ENCODE measurements at regions not wholly inside any gene's neighbourhood (a gene's known extent, or its start where the extent isn't known, plus 50 kb on each side); places are given as distances from the start of the nearest gene placed in this dataset.

GRCh38 chr6:106874481-106874880 is 100.0 kb downstream of the CD24 start:
- Histone ChIP-seq H3K4me3 (replicated peaks in 1 of 4; ENCODE audit: control extremely low read depth in 1 of 4, insufficient read depth in 1 of 4, low read depth in 3 of 4, low read length in 4 of 4) (no peak overlapping the region), H3K4me2 (ENCODE audit: extremely low read depth, insufficient read depth, low read length) (no peak overlapping the region), H3K27ac (ENCODE audit: insufficient read depth, low read length) (no peak overlapping the region), H4K20me1 (ENCODE audit: control insufficient read depth, extremely low read depth, insufficient read depth, low read length) (no peaks in the 10 kb centered on the region), H3K4me1 (ENCODE audit: control insufficient read depth, extremely low read depth, insufficient read depth, low read length) (no peaks in the 10 kb centered on the region), H3K9me3 (ENCODE audit: control insufficient read depth, insufficient read depth, low read depth, low read length) (no peaks in the 10 kb centered on the region), H3K79me2 (ENCODE audit: control insufficient read depth, insufficient read depth, low read length) (no peaks in the 10 kb centered on the region), H3K9ac (ENCODE audit: insufficient read depth, low read length) (no peak overlapping the region), H3K36me3 (ENCODE audit: control insufficient read depth, insufficient read depth, low read length) (no peaks in the 10 kb centered on the region), H2AFZ (ENCODE audit: low read length) (no peak overlapping the region), H3K27me3 (ENCODE audit: control insufficient read depth, insufficient read depth, low read length) (no peaks in the 10 kb centered on the region)
- TF ChIP-seq EZH2 (IDR thresholded peaks at IDR 0.05; ENCODE audit: low read length, missing control alignments) (no peak), CTCF (conservative IDR thresholded peaks at IDR 0.05 in 1 of 2, IDR thresholded peaks at IDR 0.05 in 1 of 2; ENCODE audit: low read depth in 1 of 2, low read length in 2 of 2) (no peak)
- no peak for DNase-seq (ENCODE audit: low read depth in 2 of 2)

GRCh38 chr6:106872049-106872448 is 102.5 kb downstream of the CD24 start:
- H3K9me3 ChIP-seq (ENCODE audit: control insufficient read depth, insufficient read depth, low read depth, low read length), result no peaks in the 10 kb centered on the region
- no peak overlapping the region for H3K9ac ChIP-seq (ENCODE audit: insufficient read depth, low read length)
- no peak overlapping the region for H2AFZ ChIP-seq (ENCODE audit: low read length)
- no peak overlapping the region for H3K4me3 ChIP-seq (replicated peaks in 1 of 4; ENCODE audit: control extremely low read depth in 1 of 4, insufficient read depth in 1 of 4, low read depth in 3 of 4, low read length in 4 of 4)
- no peaks in the 10 kb centered on the region for H3K79me2 ChIP-seq (ENCODE audit: control insufficient read depth, insufficient read depth, low read length)
- H4K20me1 ChIP-seq (ENCODE audit: control insufficient read depth, extremely low read depth, insufficient read depth, low read length), result no peaks in the 10 kb centered on the region
- TF ChIP-seq CTCF (conservative IDR thresholded peaks at IDR 0.05 in 1 of 2, IDR thresholded peaks at IDR 0.05 in 1 of 2; ENCODE audit: low read depth in 1 of 2, low read length in 2 of 2) (no peak), EZH2 (IDR thresholded peaks at IDR 0.05; ENCODE audit: low read length, missing control alignments) (no peak)
- H3K4me2 ChIP-seq (ENCODE audit: extremely low read depth, insufficient read depth, low read length), result no peak overlapping the region
- peak in 1 of 2 donors; percentile 20 for DNase-seq (ENCODE audit: low read depth in 2 of 2)
- no peaks in the 10 kb centered on the region for H3K4me1 ChIP-seq (ENCODE audit: control insufficient read depth, extremely low read depth, insufficient read depth, low read length)
- no peaks in the 10 kb centered on the region for H3K27me3 ChIP-seq (ENCODE audit: control insufficient read depth, insufficient read depth, low read length)
- H3K36me3 ChIP-seq (ENCODE audit: control insufficient read depth, insufficient read depth, low read length), result no peaks in the 10 kb centered on the region
- H3K27ac ChIP-seq (ENCODE audit: insufficient read depth, low read length), result no peak overlapping the region

- H3K4me2 ChIP-seq (ENCODE audit: extremely low read depth, insufficient read depth, low read length), result no peak overlapping the region
- H3K4me3 ChIP-seq (replicated peaks in 1 of 4; ENCODE audit: control extremely low read depth in 1 of 4, insufficient read depth in 1 of 4, low read depth in 3 of 4, low read length in 4 of 4), result no peak overlapping the region
- TF ChIP-seq CTCF (conservative IDR thresholded peaks at IDR 0.05 in 1 of 2, IDR thresholded peaks at IDR 0.05 in 1 of 2; ENCODE audit: low read depth in 1 of 2, low read length in 2 of 2) (no peak), EZH2 (IDR thresholded peaks at IDR 0.05; ENCODE audit: low read length, missing control alignments) (no peak)
- H3K9ac ChIP-seq (ENCODE audit: insufficient read depth, low read length), result no peak overlapping the region
- no peaks in the 10 kb centered on the region for H4K20me1 ChIP-seq (ENCODE audit: control insufficient read depth, extremely low read depth, insufficient read depth, low read length)
- no peaks in the 10 kb centered on the region for H3K36me3 ChIP-seq (ENCODE audit: control insufficient read depth, insufficient read depth, low read length)
- H2AFZ ChIP-seq (ENCODE audit: low read length), result no peak overlapping the region
- H3K9me3 ChIP-seq (ENCODE audit: control insufficient read depth, insufficient read depth, low read depth, low read length), result no peaks in the 10 kb centered on the region
- no peaks in the 10 kb centered on the region for H3K4me1 ChIP-seq (ENCODE audit: control insufficient read depth, extremely low read depth, insufficient read depth, low read length)
- no peak overlapping the region for H3K27ac ChIP-seq (ENCODE audit: insufficient read depth, low read length)
- peak in 1 of 2 donors; percentile 65 for DNase-seq (ENCODE audit: low read depth in 2 of 2)
- H3K79me2 ChIP-seq (ENCODE audit: control insufficient read depth, insufficient read depth, low read length), result no peaks in the 10 kb centered on the region
- no peaks in the 10 kb centered on the region for H3K27me3 ChIP-seq (ENCODE audit: control insufficient read depth, insufficient read depth, low read length)
These were observed 103.5 kb downstream of the CD24 start for GRCh38 chr6:106870824-106871717.
